A673 (cell line): ENCODE measurements at regions not wholly inside any gene's neighbourhood (a gene's known extent, or its start where the extent isn't known, plus 50 kb on each side); places are given as distances from the start of the nearest gene placed in this dataset.

Source experiments
- CTCF ChIP-seq: fragments of 300-800, 200-600 bp; sonication (generic); conservative IDR thresholded peaks from 2 replicates; pipeline ENCODE4 v1.5.1; 2017; ENCODE audit warnings: low read depth, mild to moderate bottlenecking, antibody characterized with exemption, low read length, moderate library complexity, mixed read lengths
- EZH2 ChIP-seq: fragments of 200-600 bp; sonication (generic); IDR thresholded peaks from 2 replicates; pipeline ENCODE4 v1.6.1; 2017; ENCODE audit warnings: borderline replicate concordance, low read depth, mild to moderate bottlenecking, mixed read lengths, antibody characterized with exemption, low read length; ENCODE audit not compliant: poor library complexity, severe bottlenecking

GRCh38 chr10:62626817-62627216, 177.7 kb upstream of the ADO start:
- no peak for TF ChIP-seq EZH2
- TF ChIP-seq CTCF = no peak
